ENCODE measurements at regions not wholly inside any gene's neighbourhood (a gene's known extent, or its start where the extent isn't known, plus 50 kb on each side); places are given as distances from the start of the nearest gene placed in this dataset.

GRCh38 chr1:214900590-214900989 is 181.9 kb upstream of the KCNK2 start:
- TF ChIP-seq CTCF (IDR thresholded peaks at IDR 0.05; ENCODE audit: low read depth, low read length): no peak
- no peak for TF ChIP-seq MAX (IDR thresholded peaks at IDR 0.05; ENCODE audit: low read depth, low read length)
